ENCODE measurements at regions not wholly inside any gene's neighbourhood (a gene's known extent, or its start where the extent isn't known, plus 50 kb on each side); places are given as distances from the start of the nearest gene placed in this dataset.

- ATAC-seq = no peak
- no peak for TF ChIP-seq RARB (CRISPR knock-in tag; IDR thresholded peaks at IDR 0.05)
- no peak for TF ChIP-seq CSDC2 (CRISPR knock-in tag; IDR thresholded peaks at IDR 0.05)
- no peak for TF ChIP-seq TSHZ2 (CRISPR knock-in tag; IDR thresholded peaks at IDR 0.05)
- TF ChIP-seq ZC3H10 (CRISPR knock-in tag; IDR thresholded peaks at IDR 0.05) = no peak
- no peak for TF ChIP-seq SNAI2 (CRISPR knock-in tag; IDR thresholded peaks at IDR 0.05)
- TF ChIP-seq ZFP3 (CRISPR knock-in tag; IDR thresholded peaks at IDR 0.05) = no peak
- no peak for TF ChIP-seq ZFP30 (CRISPR knock-in tag; IDR thresholded peaks at IDR 0.05)
- no peak for TF ChIP-seq ISL1 (CRISPR knock-in tag; IDR thresholded peaks at IDR 0.05)
- TF ChIP-seq CSRNP3 (CRISPR knock-in tag; IDR thresholded peaks at IDR 0.05) = no peak
- TF ChIP-seq ARNTL (CRISPR knock-in tag; IDR thresholded peaks at IDR 0.05; ENCODE audit: borderline replicate concordance, low read depth) = no peak
- no peak for TF ChIP-seq BACH2 (CRISPR knock-in tag; IDR thresholded peaks at IDR 0.05; ENCODE audit: borderline replicate concordance)
- TF ChIP-seq PPARA (CRISPR knock-in tag; IDR thresholded peaks at IDR 0.05; ENCODE audit: borderline replicate concordance) = no peak
- no peak for TF ChIP-seq ZNF70 (CRISPR knock-in tag; IDR thresholded peaks at IDR 0.05)
Observed at GRCh38 chr22:49281467-49282340, 546.0 kb downstream of the BRD1 start.

- TF ChIP-seq CREB5 (CRISPR knock-in tag; IDR thresholded peaks at IDR 0.05; ENCODE audit: low read depth) = no peak
- no peak for ATAC-seq
Observed at GRCh38 chr22:49278340-49278739, 549.3 kb downstream of the BRD1 start.

- TF ChIP-seq CREB5 (CRISPR knock-in tag; IDR thresholded peaks at IDR 0.05; ENCODE audit: low read depth) (no peak), RARB (CRISPR knock-in tag; IDR thresholded peaks at IDR 0.05) (no peak), PPARA (CRISPR knock-in tag; IDR thresholded peaks at IDR 0.05; ENCODE audit: borderline replicate concordance) (no peak), ZFP3 (CRISPR knock-in tag; IDR thresholded peaks at IDR 0.05) (no peak), CSDC2 (CRISPR knock-in tag; IDR thresholded peaks at IDR 0.05) (no peak), ARNTL (CRISPR knock-in tag; IDR thresholded peaks at IDR 0.05; ENCODE audit: borderline replicate concordance, low read depth) (no peak), PATZ1 (CRISPR knock-in tag; IDR thresholded peaks at IDR 0.05; ENCODE audit: borderline replicate concordance) (no peak), ISL1 (CRISPR knock-in tag; IDR thresholded peaks at IDR 0.05) (no peak), TOX (CRISPR knock-in tag; IDR thresholded peaks at IDR 0.05; ENCODE audit: borderline replicate concordance) (no peak), CSRNP3 (CRISPR knock-in tag; IDR thresholded peaks at IDR 0.05) (no peak), SNAI2 (CRISPR knock-in tag; IDR thresholded peaks at IDR 0.05) (no peak), ZFP30 (CRISPR knock-in tag; IDR thresholded peaks at IDR 0.05) (no peak), ZNF70 (CRISPR knock-in tag; IDR thresholded peaks at IDR 0.05) (no peak), TSHZ2 (CRISPR knock-in tag; IDR thresholded peaks at IDR 0.05) (no peak), ZNF565 (CRISPR knock-in tag; conservative IDR thresholded peaks at IDR 0.05; ENCODE audit: low read depth) (no peak), POU6F1 (CRISPR knock-in tag; IDR thresholded peaks at IDR 0.05; ENCODE audit: borderline replicate concordance, low read depth) (no peak)
- ATAC-seq = no peak
Observed at GRCh38 chr22:49276567-49276966, 551.1 kb downstream of the BRD1 start.

All from SK-N-SH treated with all-trans-retinoic acid at 6 μM for 48 hours (cell line).